PC-3 (cell line): ENCODE measurements at regions not wholly inside any gene's neighbourhood (a gene's known extent, or its start where the extent isn't known, plus 50 kb on each side); places are given as distances from the start of the nearest gene placed in this dataset.

ENCODE experiments used
- ATAC-seq: fragments of 200-7000 bp; cut with Tn5 transposase; 2 replicates; pipeline ENCODE4 v1.9.1; 2020; ENCODE audit warnings: mild to moderate bottlenecking, moderate library complexity
- BruUV-seq: library from RNA; stranded (reverse); fragments of 400-500 nt; replicated peaks from 2 replicates; lab custom pipeline; 2021; lab: Mats Ljungman, UMichigan
- CTCF ChIA-PET: fragments of 300-600 bp; sonication (Branson Sonifier 250); formaldehyde crosslinking; loops from one replicate; lab custom pipeline; 2022; ENCODE audit warnings: antibody characterized with exemption; lab: Charles Lee
- POLR2A ChIA-PET: fragments of 300-600 bp; sonication (Branson Sonifier 250); formaldehyde crosslinking; loops from one replicate; lab custom pipeline; 2022; ENCODE audit warnings: antibody characterized with exemption; ENCODE audit not compliant: unreplicated experiment; lab: Charles Lee
- DNase-seq: peaks from one replicate; pipeline ENCODE4 v3.0.0-alpha.2; 2015
- H2AFZ ChIP-seq: fragments of 300-600 bp; sonication (generic); 2 replicates; pipeline ENCODE4 v1.6.0; 2016; ENCODE audit warnings: antibody characterized with exemption, low read length
- H3F3A ChIP-seq: fragments of 300-600 bp; sonication (generic); one replicate; pipeline ENCODE4 v1.6.0; 2017; ENCODE audit warnings: antibody characterized with exemption, low read length, control low read depth, mild to moderate bottlenecking; ENCODE audit not compliant: unreplicated experiment
- H3K27ac ChIP-seq: fragments of 300-600 bp; sonication (generic); 2 replicates; pipeline ENCODE4 v1.5.1; 2016; ENCODE audit warnings: mild to moderate bottlenecking, low read length
- H3K27me3 ChIP-seq: fragments of 300-600 bp; sonication (generic); 2 replicates; pipeline ENCODE4 v1.6.1; 2016; ENCODE audit warnings: low read length, mixed read lengths
- H3K36me3 ChIP-seq: fragments of 300-600 bp; sonication (generic); 2 replicates; pipeline ENCODE4 v1.6.1; 2016; ENCODE audit warnings: low read depth, mixed run types, low read length, mixed read lengths
- H3K4me1 ChIP-seq: fragments of 300-600 bp; sonication (generic); 2 replicates; pipeline ENCODE4 v1.5.1; 2016; ENCODE audit warnings: low read length; ENCODE audit not compliant: insufficient read depth
- H3K4me2 ChIP-seq: fragments of 300-600 bp; sonication (generic); 2 replicates; pipeline ENCODE4 v1.6.0; 2016; ENCODE audit warnings: low read length
- H3K4me3 ChIP-seq: fragments of 300-600 bp; sonication (generic); 2 replicates; pipeline ENCODE4 v1.5.1; 2016; ENCODE audit warnings: mild to moderate bottlenecking, low read length, mixed read lengths
- H3K79me2 ChIP-seq: fragments of 300-600 bp; sonication (generic); 2 replicates; pipeline ENCODE4 v1.6.1; 2017; ENCODE audit warnings: low read length, mixed read lengths
- H3K9ac ChIP-seq: fragments of 300-600 bp; sonication (generic); 2 replicates; pipeline ENCODE4 v1.6.0; 2016; ENCODE audit warnings: mild to moderate bottlenecking, low read length
- H3K9me2 ChIP-seq: fragments of 300-600 bp; sonication (generic); replicated peaks from 2 replicates; pipeline ENCODE4 v1.6.1; 2016; ENCODE audit warnings: mixed run types, low read length, mixed read lengths
- H3K9me3 ChIP-seq: fragments of 300-600 bp; sonication (generic); 2 replicates; pipeline ENCODE4 v1.6.1; 2016; ENCODE audit warnings: low read length, mixed read lengths
- H4K20me1 ChIP-seq: fragments of 300-600 bp; sonication (generic); 2 replicates; pipeline ENCODE4 v1.6.1; 2016; ENCODE audit warnings: low read length, mixed read lengths
- EZH2 ChIP-seq: fragments of 300-600 bp; sonication (generic); IDR thresholded peaks from one replicate; pipeline ENCODE4 v1.6.1; 2017; ENCODE audit warnings: antibody characterized with exemption, mild to moderate bottlenecking, low read length; ENCODE audit not compliant: unreplicated experiment
- EZH2phosphoT487 ChIP-seq: fragments of 300-600 bp; sonication (generic); IDR thresholded peaks from 2 replicates; pipeline ENCODE4 v1.6.1; 2018; ENCODE audit warnings: mild to moderate bottlenecking, antibody characterized with exemption, low read length, borderline replicate concordance
- intact Hi-C: fragments of 100-400 bp; cut with micrococcal nuclease; formaldehyde crosslinking; loops from 2 replicates; pipeline ENCODE4 v1.9.0; 2023
- TF ChIP-seq, protein P1 (sequence below): fragments of 300-600 bp; sonication (generic); conservative IDR thresholded peaks from 2 replicates; pipeline ENCODE4 v1.5.1; 2017; ENCODE audit warnings: antibody characterized with exemption, low read depth, mild to moderate bottlenecking, low read length

DNA sequence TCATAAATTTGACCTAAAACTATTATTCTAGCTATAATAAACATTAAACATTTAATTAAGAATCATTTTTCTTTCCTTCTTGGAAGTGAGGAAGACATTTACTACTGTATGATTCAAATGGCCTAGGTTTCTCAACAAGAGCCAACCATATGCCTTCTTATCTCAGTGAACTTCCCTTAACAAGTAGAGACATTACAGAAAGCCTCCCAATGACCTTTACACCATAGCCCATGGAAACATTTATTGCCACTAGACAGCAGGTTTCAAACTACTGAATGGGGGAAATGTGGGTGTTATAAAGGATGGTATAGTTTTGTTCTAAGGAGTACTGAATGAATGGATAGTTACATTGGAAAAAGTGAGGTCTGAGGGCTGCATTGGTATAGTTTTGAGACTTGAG, 349.4 kb upstream of the SPRED2 start:
- DNase-seq (no peak), ATAC-seq (no peak)
- ChIA-PET POLR2A (interaction anchor here (0.7 kb wide), 1 partner anchor 11 kb away, joined by 3 read pairs; no protein-coding TSS in a partner anchor), CTCF (no interaction called here)
- Histone ChIP-seq H3K4me3 (no peak overlapping the region), H3F3A (no peaks in the 10 kb centered on the region), H2AFZ (no peak overlapping the region), H3K9me2 (no peaks in the 10 kb centered on the region), H4K20me1 (no peaks in the 10 kb centered on the region), H3K27me3 (peaks cover 55% of the 10 kb centered on the region), H3K9me3 (no peaks in the 10 kb centered on the region), H3K36me3 (no peaks in the 10 kb centered on the region), H3K79me2 (no peaks in the 10 kb centered on the region), H3K27ac (no peak overlapping the region), H3K4me1 (no peaks in the 10 kb centered on the region), H3K9ac (no peak overlapping the region), H3K4me2 (no peak overlapping the region)
- intact Hi-C loops: no loop called here
- BruUV-seq: no TSS peak
- TF ChIP-seq, protein P1, sequence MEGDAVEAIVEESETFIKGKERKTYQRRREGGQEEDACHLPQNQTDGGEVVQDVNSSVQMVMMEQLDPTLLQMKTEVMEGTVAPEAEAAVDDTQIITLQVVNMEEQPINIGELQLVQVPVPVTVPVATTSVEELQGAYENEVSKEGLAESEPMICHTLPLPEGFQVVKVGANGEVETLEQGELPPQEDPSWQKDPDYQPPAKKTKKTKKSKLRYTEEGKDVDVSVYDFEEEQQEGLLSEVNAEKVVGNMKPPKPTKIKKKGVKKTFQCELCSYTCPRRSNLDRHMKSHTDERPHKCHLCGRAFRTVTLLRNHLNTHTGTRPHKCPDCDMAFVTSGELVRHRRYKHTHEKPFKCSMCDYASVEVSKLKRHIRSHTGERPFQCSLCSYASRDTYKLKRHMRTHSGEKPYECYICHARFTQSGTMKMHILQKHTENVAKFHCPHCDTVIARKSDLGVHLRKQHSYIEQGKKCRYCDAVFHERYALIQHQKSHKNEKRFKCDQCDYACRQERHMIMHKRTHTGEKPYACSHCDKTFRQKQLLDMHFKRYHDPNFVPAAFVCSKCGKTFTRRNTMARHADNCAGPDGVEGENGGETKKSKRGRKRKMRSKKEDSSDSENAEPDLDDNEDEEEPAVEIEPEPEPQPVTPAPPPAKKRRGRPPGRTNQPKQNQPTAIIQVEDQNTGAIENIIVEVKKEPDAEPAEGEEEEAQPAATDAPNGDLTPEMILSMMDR: no peak
- no peak for TF ChIP-seq EZH2
- TF ChIP-seq EZH2phosphoT487: no peak

DNA sequence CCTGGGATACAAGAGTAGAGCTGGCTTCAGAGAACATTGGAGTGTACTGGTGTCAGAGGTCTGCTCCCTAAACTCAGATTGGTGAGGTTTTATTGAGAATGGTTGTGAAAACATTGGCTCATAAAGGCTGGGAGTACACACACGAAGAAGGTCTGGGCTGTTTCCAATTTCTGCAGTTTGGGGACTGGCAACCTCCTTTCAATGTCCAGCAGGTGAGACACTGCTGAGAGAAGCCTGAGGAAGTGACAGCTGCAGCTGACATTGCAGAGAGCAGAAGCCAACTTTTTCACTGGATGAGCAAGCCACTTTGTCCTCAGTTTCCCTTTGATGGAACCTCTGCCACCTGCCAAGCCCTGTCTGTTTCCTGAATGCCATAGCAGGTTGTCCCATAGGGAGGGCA, 346.6 kb upstream of the SPRED2 start:
- intact Hi-C loops: loop anchor here (5.0 kb wide), 1 partner anchor 57 kb away; no protein-coding TSS in a partner anchor
- no peak overlapping the region for H3K4me2 ChIP-seq
- H3K9me2 ChIP-seq: no peaks in the 10 kb centered on the region
- H4K20me1 ChIP-seq: no peaks in the 10 kb centered on the region
- H3K4me1 ChIP-seq: no peaks in the 10 kb centered on the region
- no peak overlapping the region for H3K9ac ChIP-seq
- no peaks in the 10 kb centered on the region for H3F3A ChIP-seq
- H3K9me3 ChIP-seq: no peaks in the 10 kb centered on the region
- ChIA-PET CTCF (no interaction called here), POLR2A (no interaction called here)
- no peaks in the 10 kb centered on the region for H3K79me2 ChIP-seq
- no peak for DNase-seq
- no peaks in the 10 kb centered on the region for H3K36me3 ChIP-seq
- TF ChIP-seq, protein P1: no peak
- TF ChIP-seq EZH2phosphoT487 (no peak), EZH2 (no peak)
- ATAC-seq: no peak
- H2AFZ ChIP-seq: no peak overlapping the region
- H3K27ac ChIP-seq: no peak overlapping the region
- no peak overlapping the region for H3K4me3 ChIP-seq
- peaks cover 63% of the 10 kb centered on the region for H3K27me3 ChIP-seq
- BruUV-seq: no TSS peak

DNA sequence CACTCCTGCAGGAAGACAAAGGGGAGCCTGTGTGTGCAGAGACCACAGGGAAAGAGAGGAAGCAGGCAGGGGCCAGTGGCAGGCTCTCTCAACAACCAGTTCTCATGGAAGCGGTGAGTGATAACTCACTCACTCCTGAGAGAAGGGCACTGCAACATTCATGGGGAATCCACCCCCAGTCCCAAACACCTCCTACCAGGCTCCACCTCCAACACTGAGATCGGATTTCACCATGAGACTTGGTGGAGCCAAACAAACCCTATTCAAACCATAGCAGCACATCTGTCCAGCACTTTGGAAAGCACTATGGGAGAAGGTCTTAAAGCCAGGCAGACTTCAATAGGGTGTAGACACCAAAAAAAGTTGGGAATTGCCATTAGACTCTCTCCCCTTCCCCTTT, 345.7 kb upstream of the SPRED2 start:
- no peaks in the 10 kb centered on the region for H3K36me3 ChIP-seq
- no peaks in the 10 kb centered on the region for H3K4me1 ChIP-seq
- H3K4me2 ChIP-seq: no peak overlapping the region
- H3K9ac ChIP-seq: no peak overlapping the region
- no peak overlapping the region for H3K4me3 ChIP-seq
- no peaks in the 10 kb centered on the region for H4K20me1 ChIP-seq
- CTCF ChIA-PET: no interaction called here
- H2AFZ ChIP-seq: no peak overlapping the region
- H3F3A ChIP-seq: no peaks in the 10 kb centered on the region
- no TSS peak for BruUV-seq
- no peaks in the 10 kb centered on the region for H3K9me2 ChIP-seq
- H3K27ac ChIP-seq: no peak overlapping the region
- DNase-seq: no peak
- no peak for TF ChIP-seq EZH2
- no peak for TF ChIP-seq EZH2phosphoT487
- TF ChIP-seq, protein P1: no peak
- intact Hi-C loops: loop anchor here (5.0 kb wide), 1 partner anchor 56 kb away; no protein-coding TSS in a partner anchor
- no peaks in the 10 kb centered on the region for H3K79me2 ChIP-seq
- peaks cover 62% of the 10 kb centered on the region for H3K27me3 ChIP-seq
- no peaks in the 10 kb centered on the region for H3K9me3 ChIP-seq
- POLR2A ChIA-PET: no interaction called here
- no peak for ATAC-seq
